ENCODE measurements at regions not wholly inside any gene's neighbourhood (a gene's known extent, or its start where the extent isn't known, plus 50 kb on each side); places are given as distances from the start of the nearest gene placed in this dataset.

GRCh38 chr7:27382307-27382706 lies 139.7 kb downstream of the EVX1 start:
- TF ChIP-seq CTCF (IDR thresholded peaks at IDR 0.05 in 2 of 3, conservative IDR thresholded peaks at IDR 0.05 in 1 of 3; ENCODE audit: borderline replicate concordance in 1 of 3, insufficient read depth in 1 of 3, low read depth in 2 of 3, low read length in 2 of 3) (no peak), CEBPB (IDR thresholded peaks at IDR 0.05; ENCODE audit: low read depth) (no peak)
